ENCODE measurements at regions not wholly inside any gene's neighbourhood (a gene's known extent, or its start where the extent isn't known, plus 50 kb on each side); places are given as distances from the start of the nearest gene placed in this dataset.
"Not testable (repeated sequence)": the region's sequence is repeated elsewhere in the genome, so short reads cannot be mapped to it uniquely, and the experiment has no call there.

- DNase-seq = not testable (repeated sequence)
Measured at GRCh38 chrX:134045372-134045771, 60.0 kb upstream of the GPC3 start.

GRCh38 chrX:134067107-134067506 lies 81.7 kb upstream of the GPC3 start:
- not testable (repeated sequence) for DNase-seq

GRCh38 chrX:134071899-134072298 lies 86.5 kb upstream of the GPC3 start:
- DNase-seq = not testable (repeated sequence)

GRCh38 chrX:134073341-134073740 lies 87.9 kb upstream of the GPC3 start:
- no peak for DNase-seq

GRCh38 chrX:134074151-134074550 lies 88.8 kb upstream of the GPC3 start:
- DNase-seq = no peak

GRCh38 chrX:134075894-134076718 lies 90.7 kb upstream of the GPC3 start:
- DNase-seq = no peak

GRCh38 chrX:134095366-134095765 lies 110.0 kb upstream of the GPC3 start:
- DNase-seq = no peak

GRCh38 chrX:134101636-134102035 lies 116.2 kb upstream of the GPC3 start:
- no peak for DNase-seq

GRCh38 chrX:134115270-134115669 lies 121.7 kb upstream of the CCDC160 start:
- DNase-seq = no peak

- no peak for DNase-seq
Measured at GRCh38 chrX:134137341-134137740, 99.6 kb upstream of the CCDC160 start.

- no peak for DNase-seq
Measured at GRCh38 chrX:134139090-134139489, 97.9 kb upstream of the CCDC160 start.

GRCh38 chrX:134144231-134144630 lies 92.8 kb upstream of the CCDC160 start:
- peak; percentile 4 for DNase-seq

- DNase-seq = no peak
Measured at GRCh38 chrX:134146493-134146892, 90.5 kb upstream of the CCDC160 start.

GRCh38 chrX:134148172-134148692 lies 88.8 kb upstream of the CCDC160 start:
- DNase-seq = no peak

GRCh38 chrX:134158821-134159512 lies 78.0 kb upstream of the CCDC160 start:
- DNase-seq = no peak

GRCh38 chrX:134161162-134161561 lies 75.8 kb upstream of the CCDC160 start:
- DNase-seq = no peak

GRCh38 chrX:134162032-134162431 lies 75.0 kb upstream of the CCDC160 start:
- DNase-seq = no peak

- no peak for DNase-seq
Measured at GRCh38 chrX:134163836-134164235, 73.1 kb upstream of the CCDC160 start.

GRCh38 chrX:134167591-134168203 lies 69.3 kb upstream of the CCDC160 start:
- no peak for DNase-seq

- DNase-seq = peak; percentile 26
Measured at GRCh38 chrX:134171661-134172587, 65.1 kb upstream of the CCDC160 start.

- peak; percentile 45 for DNase-seq
Measured at GRCh38 chrX:134172588-134173259, 64.3 kb upstream of the CCDC160 start.

All from CD4-positive, alpha-beta T cell treated with Interleukin-12 subunit alpha and Interleukin-12 subunit beta, for 1 hour (primary cell).